NCI-H1092 treated with DMSO at 0.1 percent for 48 hours (cell line): ENCODE measurements at regions not wholly inside any gene's neighbourhood (a gene's known extent, or its start where the extent isn't known, plus 50 kb on each side); places are given as distances from the start of the nearest gene placed in this dataset.

Source experiments
- DNase-seq: peaks from one replicate; lab custom pipeline; 2025; lab: John Stamatoyannopoulos, UW

- DNase-seq, result no peak
Observed at GRCh38 chr13:111456452-111457230, 136.2 kb downstream of the TEX29 start.

- DNase-seq, result no peak
Observed at GRCh38 chr13:111458001-111458531, 137.6 kb downstream of the TEX29 start.

GRCh38 chr13:111458739-111459138, 138.3 kb downstream of the TEX29 start:
- no peak for DNase-seq

GRCh38 chr13:111459803-111460547, 139.5 kb downstream of the TEX29 start:
- DNase-seq, result no peak

- DNase-seq, result peak; percentile 86
Observed at GRCh38 chr13:111460548-111461444, 140.4 kb downstream of the TEX29 start.

- no peak for DNase-seq
Observed at GRCh38 chr13:111461445-111462149, 141.2 kb downstream of the TEX29 start.

- no peak for DNase-seq
Observed at GRCh38 chr13:111462221-111462764, 141.9 kb downstream of the TEX29 start.

GRCh38 chr13:111462944-111463343, 142.5 kb downstream of the TEX29 start:
- DNase-seq, result no peak

GRCh38 chr13:111467111-111467890, 146.9 kb downstream of the TEX29 start:
- DNase-seq, result no peak

GRCh38 chr13:111468037-111468959, 147.9 kb downstream of the TEX29 start:
- DNase-seq, result no peak

GRCh38 chr13:111469450-111469849, 149.0 kb downstream of the TEX29 start:
- DNase-seq, result no peak

- no peak for DNase-seq
Observed at GRCh38 chr13:111469916-111470506, 149.6 kb downstream of the TEX29 start.

- DNase-seq, result no peak
Observed at GRCh38 chr13:111470933-111471332, 150.5 kb downstream of the TEX29 start.

- no peak for DNase-seq
Observed at GRCh38 chr13:111472083-111472482, 151.6 kb downstream of the TEX29 start.

- no peak for DNase-seq
Observed at GRCh38 chr13:111472559-111473460, 152.4 kb downstream of the TEX29 start.

GRCh38 chr13:111474136-111475002, 153.9 kb downstream of the TEX29 start:
- peak; percentile 85 for DNase-seq

- DNase-seq, result no peak
Observed at GRCh38 chr13:111475488-111475887, 155.0 kb downstream of the TEX29 start.
